Muscle of leg (tissue), 3 donors: ENCODE measurements at regions not wholly inside any gene's neighbourhood (a gene's known extent, or its start where the extent isn't known, plus 50 kb on each side); places are given as distances from the start of the nearest gene placed in this dataset.

Experiments used
- DNase-seq: peaks from one replicate; pipeline ENCODE4 v3.0.0; 2013
- H3K27ac ChIP-seq: one replicate; pipeline ENCODE4 v1.5.1; 2013; ENCODE audit warnings: mild to moderate bottlenecking, low read length, control low read depth
- H3K27me3 ChIP-seq: one replicate; pipeline ENCODE4 v1.6.1; 2013; ENCODE audit warnings: low read length; ENCODE audit not compliant: control insufficient read depth, insufficient read depth
- H3K36me3 ChIP-seq: one replicate; pipeline ENCODE4 v1.6.1; 2013; ENCODE audit warnings: low read length; ENCODE audit not compliant: control insufficient read depth, insufficient read depth
- H3K4me1 ChIP-seq: one replicate; pipeline ENCODE4 v1.6.1; 2013; ENCODE audit warnings: low read length; ENCODE audit not compliant: control insufficient read depth, insufficient read depth
- H3K4me3 ChIP-seq: one replicate; pipeline ENCODE4 v1.5.1; 2013; ENCODE audit warnings: low read length, control low read depth
- H3K9me3 ChIP-seq: replicated peaks from 2 replicates; pipeline ENCODE4 v1.6.1; 2013; ENCODE audit warnings: low read depth, low read length; ENCODE audit not compliant: control insufficient read depth
- WGBS: methylation state at CpG from one replicate; pipeline ENCODE4 v1.1.5; 2013; ENCODE audit warnings: missing lambda C conversion rate; ENCODE audit not compliant: insufficient coverage; 5-methylcytosine and 5-hydroxymethylcytosine counted together

- H3K4me1 ChIP-seq, result no peaks in the 10 kb centered on the region
- no peak overlapping the region for H3K27ac ChIP-seq
- H3K36me3 ChIP-seq, result no peaks in the 10 kb centered on the region
- H3K9me3 ChIP-seq, result peaks cover 8% of the 10 kb centered on the region
- DNase-seq, result no peak
- H3K4me3 ChIP-seq, result no peak overlapping the region
- no peaks in the 10 kb centered on the region for H3K27me3 ChIP-seq
Measured at GRCh38 chr10:60675236-60675635, 103.0 kb upstream of the CDK1 start.

- no peak overlapping the region for H3K4me3 ChIP-seq
- H3K36me3 ChIP-seq, result no peaks in the 10 kb centered on the region
- H3K9me3 ChIP-seq, result peaks cover 4% of the 10 kb centered on the region
- no peak overlapping the region for H3K27ac ChIP-seq
- no peak for DNase-seq
- no CpG with 5 or more reads among the region's 1 CpG for WGBS
- H3K4me1 ChIP-seq, result no peaks in the 10 kb centered on the region
- H3K27me3 ChIP-seq, result no peaks in the 10 kb centered on the region
Measured at GRCh38 chr10:60669501-60669900, 108.8 kb upstream of the CDK1 start.

- WGBS, result 67% methylated on average over 1 of the region's 2 CpGs
- no peaks in the 10 kb centered on the region for H3K36me3 ChIP-seq
- H3K27ac ChIP-seq, result no peak overlapping the region
- no peaks in the 10 kb centered on the region for H3K27me3 ChIP-seq
- DNase-seq, result no peak
- H3K4me1 ChIP-seq, result no peaks in the 10 kb centered on the region
- no peaks in the 10 kb centered on the region for H3K9me3 ChIP-seq
- no peak overlapping the region for H3K4me3 ChIP-seq
Measured at GRCh38 chr10:60666221-60666620, 112.1 kb upstream of the CDK1 start.

- 80% methylated on average over 1 of the region's 4 CpGs for WGBS
Measured at GRCh38 chr10:60664859-60665258, 113.4 kb upstream of the CDK1 start.

GRCh38 chr10:60663850-60664249 lies 114.4 kb upstream of the CDK1 start:
- Histone ChIP-seq H3K9me3 (no peaks in the 10 kb centered on the region), H3K4me3 (no peak overlapping the region), H3K36me3 (no peaks in the 10 kb centered on the region), H3K4me1 (no peaks in the 10 kb centered on the region), H3K27me3 (no peaks in the 10 kb centered on the region), H3K27ac (no peak overlapping the region)
- WGBS, result 65% methylated on average over 6 of the region's 7 CpGs
- no peak for DNase-seq

More at GRCh38 chr10:60664859-60665258, 113.4 kb upstream of the CDK1 start:
- Histone ChIP-seq H3K4me1 (no peaks in the 10 kb centered on the region), H3K4me3 (no peak overlapping the region), H3K27me3 (no peaks in the 10 kb centered on the region), H3K27ac (no peak overlapping the region), H3K36me3 (no peaks in the 10 kb centered on the region), H3K9me3 (no peaks in the 10 kb centered on the region)
- no peak for DNase-seq

- Histone ChIP-seq H3K36me3 (no peaks in the 10 kb centered on the region), H3K27me3 (no peaks in the 10 kb centered on the region), H3K27ac (no peak overlapping the region), H3K4me1 (no peaks in the 10 kb centered on the region), H3K9me3 (peaks cover 2% of the 10 kb centered on the region), H3K4me3 (no peak overlapping the region)
- 60% methylated on average over 2 of the region's 4 CpGs for WGBS
- DNase-seq, result no peak
Measured at GRCh38 chr10:60662917-60663614, 115.2 kb upstream of the CDK1 start.

- peaks cover 2% of the 10 kb centered on the region for H3K9me3 ChIP-seq
- no peak overlapping the region for H3K27ac ChIP-seq
- DNase-seq, result no peak
Measured at GRCh38 chr10:60661637-60662036, 116.6 kb upstream of the CDK1 start.

GRCh38 chr10:60660625-60661024 lies 117.7 kb upstream of the CDK1 start:
- H3K9me3 ChIP-seq, result peaks cover 2% of the 10 kb centered on the region
- no peaks in the 10 kb centered on the region for H3K27me3 ChIP-seq
- no CpG with 5 or more reads among the region's 1 CpG for WGBS
- no peak for DNase-seq
- H3K36me3 ChIP-seq, result no peaks in the 10 kb centered on the region
- H3K4me1 ChIP-seq, result no peaks in the 10 kb centered on the region
- no peak overlapping the region for H3K27ac ChIP-seq
- no peak overlapping the region for H3K4me3 ChIP-seq

More at GRCh38 chr10:60661637-60662036, 116.6 kb upstream of the CDK1 start:
- WGBS, result 51% methylated on average over 3 of the region's 7 CpGs
- H3K4me3 ChIP-seq, result no peak overlapping the region
- no peaks in the 10 kb centered on the region for H3K27me3 ChIP-seq
- H3K4me1 ChIP-seq, result no peaks in the 10 kb centered on the region
- no peaks in the 10 kb centered on the region for H3K36me3 ChIP-seq

GRCh38 chr10:60654813-60655464 lies 123.3 kb upstream of the CDK1 start:
- Histone ChIP-seq H3K36me3 (no peaks in the 10 kb centered on the region), H3K27ac (no peak overlapping the region), H3K4me1 (no peaks in the 10 kb centered on the region), H3K4me3 (no peak overlapping the region), H3K9me3 (peaks cover 2% of the 10 kb centered on the region), H3K27me3 (no peaks in the 10 kb centered on the region)
- WGBS, result no CpG with 5 or more reads among the region's 4 CpGs
- DNase-seq, result no peak

- H3K36me3 ChIP-seq, result no peaks in the 10 kb centered on the region
- no peak overlapping the region for H3K4me3 ChIP-seq
- no peak for DNase-seq
- WGBS, result no CpG with 5 or more reads among the region's 6 CpGs
- H3K27me3 ChIP-seq, result no peaks in the 10 kb centered on the region
- no peaks in the 10 kb centered on the region for H3K9me3 ChIP-seq
- no peaks in the 10 kb centered on the region for H3K4me1 ChIP-seq
- H3K27ac ChIP-seq, result no peak overlapping the region
Measured at GRCh38 chr10:60652628-60653027, 125.7 kb upstream of the CDK1 start.
